ENCODE measurements at regions not wholly inside any gene's neighbourhood (a gene's known extent, or its start where the extent isn't known, plus 50 kb on each side); places are given as distances from the start of the nearest gene placed in this dataset.

GRCh38 chr3:153250446-153250845 is 88.4 kb downstream of the RAP2B start:
- TF ChIP-seq, protein P1, sequence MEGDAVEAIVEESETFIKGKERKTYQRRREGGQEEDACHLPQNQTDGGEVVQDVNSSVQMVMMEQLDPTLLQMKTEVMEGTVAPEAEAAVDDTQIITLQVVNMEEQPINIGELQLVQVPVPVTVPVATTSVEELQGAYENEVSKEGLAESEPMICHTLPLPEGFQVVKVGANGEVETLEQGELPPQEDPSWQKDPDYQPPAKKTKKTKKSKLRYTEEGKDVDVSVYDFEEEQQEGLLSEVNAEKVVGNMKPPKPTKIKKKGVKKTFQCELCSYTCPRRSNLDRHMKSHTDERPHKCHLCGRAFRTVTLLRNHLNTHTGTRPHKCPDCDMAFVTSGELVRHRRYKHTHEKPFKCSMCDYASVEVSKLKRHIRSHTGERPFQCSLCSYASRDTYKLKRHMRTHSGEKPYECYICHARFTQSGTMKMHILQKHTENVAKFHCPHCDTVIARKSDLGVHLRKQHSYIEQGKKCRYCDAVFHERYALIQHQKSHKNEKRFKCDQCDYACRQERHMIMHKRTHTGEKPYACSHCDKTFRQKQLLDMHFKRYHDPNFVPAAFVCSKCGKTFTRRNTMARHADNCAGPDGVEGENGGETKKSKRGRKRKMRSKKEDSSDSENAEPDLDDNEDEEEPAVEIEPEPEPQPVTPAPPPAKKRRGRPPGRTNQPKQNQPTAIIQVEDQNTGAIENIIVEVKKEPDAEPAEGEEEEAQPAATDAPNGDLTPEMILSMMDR (IDR thresholded peaks at IDR 0.05): no peak
- no peak for TF ChIP-seq NR3C1 (IDR thresholded peaks at IDR 0.05)
- no peak for TF ChIP-seq RAD21 (conservative IDR thresholded peaks at IDR 0.05 in 1 of 2, IDR thresholded peaks at IDR 0.05 in 1 of 2)
- no peak for TF ChIP-seq MYC (IDR thresholded peaks at IDR 0.05; ENCODE audit: borderline replicate concordance, low read length)
- TF ChIP-seq EP300 (IDR thresholded peaks at IDR 0.05): no peak
- no peak for TF ChIP-seq POLR2A (IDR thresholded peaks at IDR 0.05; ENCODE audit: low read length)
- no peak for TF ChIP-seq USF2 (IDR thresholded peaks at IDR 0.05)
- TF ChIP-seq, protein P2, sequence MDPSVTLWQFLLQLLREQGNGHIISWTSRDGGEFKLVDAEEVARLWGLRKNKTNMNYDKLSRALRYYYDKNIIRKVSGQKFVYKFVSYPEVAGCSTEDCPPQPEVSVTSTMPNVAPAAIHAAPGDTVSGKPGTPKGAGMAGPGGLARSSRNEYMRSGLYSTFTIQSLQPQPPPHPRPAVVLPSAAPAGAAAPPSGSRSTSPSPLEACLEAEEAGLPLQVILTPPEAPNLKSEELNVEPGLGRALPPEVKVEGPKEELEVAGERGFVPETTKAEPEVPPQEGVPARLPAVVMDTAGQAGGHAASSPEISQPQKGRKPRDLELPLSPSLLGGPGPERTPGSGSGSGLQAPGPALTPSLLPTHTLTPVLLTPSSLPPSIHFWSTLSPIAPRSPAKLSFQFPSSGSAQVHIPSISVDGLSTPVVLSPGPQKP (IDR thresholded peaks at IDR 0.05; ENCODE audit: low read depth, low read length): no peak
- TF ChIP-seq REST (IDR thresholded peaks at IDR 0.05): no peak
- no peak for TF ChIP-seq SMC3 (IDR thresholded peaks at IDR 0.05)
- no peak for TF ChIP-seq JUN (IDR thresholded peaks at IDR 0.05)
- TF ChIP-seq CHD4 (IDR thresholded peaks at IDR 0.05; ENCODE audit: borderline replicate concordance): no peak

Measured in A549 (cell line).